CD4-positive, alpha-beta T cell treated with Interleukin-15 for 4 hours (primary cell): ENCODE measurements at regions not wholly inside any gene's neighbourhood (a gene's known extent, or its start where the extent isn't known, plus 50 kb on each side); places are given as distances from the start of the nearest gene placed in this dataset.

ENCODE experiments used
- DNase-seq: peaks from one replicate; pipeline ENCODE4 v3.0.0-alpha.2; 2020; ENCODE audit warnings: low spot score

DNA sequence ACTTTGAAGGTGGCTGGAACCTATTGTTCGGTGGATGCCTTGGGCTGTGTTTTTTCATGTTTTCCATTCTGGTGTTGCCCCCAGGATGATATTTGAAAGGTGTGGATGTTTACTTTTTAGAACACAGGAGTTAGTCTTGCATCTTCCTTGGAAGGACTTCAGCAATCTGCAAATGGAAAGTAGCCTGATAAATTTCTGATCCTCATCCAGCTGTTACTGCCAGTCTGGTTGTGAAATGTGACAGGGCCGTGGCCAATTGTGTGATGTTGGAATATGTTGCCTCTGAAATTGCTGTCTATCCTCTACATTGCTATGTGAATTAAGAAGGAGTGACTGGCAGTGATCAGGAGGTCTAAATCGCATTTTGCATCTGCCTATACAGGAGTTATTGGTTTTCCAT, 382.5 kb upstream of the C2CD4B start:
- no peak for DNase-seq

DNA sequence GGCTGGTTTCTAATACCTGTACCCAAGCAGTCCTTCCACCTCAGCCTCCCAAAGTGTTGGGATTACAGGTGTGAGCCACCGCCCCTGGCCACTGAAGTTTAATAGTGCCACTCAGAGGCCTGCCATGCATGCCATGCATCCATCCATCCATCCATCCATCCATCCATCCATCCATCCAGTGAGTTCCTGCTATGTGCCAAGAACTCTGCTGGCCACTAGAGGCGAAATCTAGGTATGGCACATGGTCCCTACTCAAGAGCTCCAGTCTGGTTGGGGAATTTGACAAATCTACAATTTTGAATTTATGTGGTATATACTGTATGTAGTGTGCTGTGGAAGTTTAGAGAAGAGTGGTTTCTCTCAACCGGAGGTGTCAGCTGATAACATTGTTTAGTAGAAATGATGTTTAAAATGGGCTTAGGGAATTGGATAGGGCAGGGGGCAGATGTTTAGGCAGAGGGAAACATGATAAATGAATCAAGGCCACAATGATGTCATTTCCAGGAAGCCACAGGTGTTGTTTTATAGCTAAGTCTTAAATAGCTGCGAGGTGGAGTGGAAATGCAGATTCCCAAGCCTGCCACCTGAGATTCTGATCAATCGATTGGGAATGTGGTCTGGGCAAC, 384.4 kb upstream of the C2CD4B start:
- no peak for DNase-seq

DNA sequence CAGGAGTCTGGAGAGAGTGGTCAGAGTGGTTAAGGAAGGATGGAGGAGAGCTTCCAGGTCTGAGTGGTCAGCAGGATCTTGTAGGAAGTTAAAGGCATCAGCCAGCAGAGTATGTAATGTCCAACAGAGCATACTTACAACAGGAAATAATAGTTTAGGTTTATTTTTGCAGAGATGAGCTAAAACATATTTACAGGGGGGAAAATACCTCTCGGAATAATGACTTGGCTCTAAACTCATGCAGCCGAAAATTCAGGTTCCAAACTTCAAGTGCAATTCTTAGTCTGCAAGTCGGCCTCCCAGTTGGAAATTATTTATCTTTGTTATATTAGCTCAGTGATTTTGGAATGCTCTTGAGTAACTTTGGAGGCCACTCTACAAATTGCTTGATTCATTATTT, 385.0 kb upstream of the C2CD4B start:
- DNase-seq = no peak

DNA sequence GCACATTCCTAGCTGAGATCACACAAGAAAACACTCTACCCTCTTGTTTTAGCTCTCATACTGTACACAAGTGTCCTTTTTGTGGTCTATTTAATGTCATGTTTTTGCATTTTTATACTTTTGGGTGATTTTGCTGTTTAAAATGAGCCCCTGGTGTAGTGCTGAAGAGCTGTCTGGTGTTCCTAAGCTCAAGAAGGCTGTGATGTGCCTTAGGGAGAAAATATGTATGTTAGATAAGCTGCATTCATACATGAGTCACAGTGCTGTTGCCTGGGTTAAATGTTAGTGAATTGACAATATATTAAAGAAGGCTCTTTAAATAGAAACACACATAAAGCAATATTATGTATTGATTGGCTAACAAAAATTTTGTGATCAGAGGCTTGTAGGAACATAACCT, 387.4 kb upstream of the C2CD4B start:
- DNase-seq = no peak

DNA sequence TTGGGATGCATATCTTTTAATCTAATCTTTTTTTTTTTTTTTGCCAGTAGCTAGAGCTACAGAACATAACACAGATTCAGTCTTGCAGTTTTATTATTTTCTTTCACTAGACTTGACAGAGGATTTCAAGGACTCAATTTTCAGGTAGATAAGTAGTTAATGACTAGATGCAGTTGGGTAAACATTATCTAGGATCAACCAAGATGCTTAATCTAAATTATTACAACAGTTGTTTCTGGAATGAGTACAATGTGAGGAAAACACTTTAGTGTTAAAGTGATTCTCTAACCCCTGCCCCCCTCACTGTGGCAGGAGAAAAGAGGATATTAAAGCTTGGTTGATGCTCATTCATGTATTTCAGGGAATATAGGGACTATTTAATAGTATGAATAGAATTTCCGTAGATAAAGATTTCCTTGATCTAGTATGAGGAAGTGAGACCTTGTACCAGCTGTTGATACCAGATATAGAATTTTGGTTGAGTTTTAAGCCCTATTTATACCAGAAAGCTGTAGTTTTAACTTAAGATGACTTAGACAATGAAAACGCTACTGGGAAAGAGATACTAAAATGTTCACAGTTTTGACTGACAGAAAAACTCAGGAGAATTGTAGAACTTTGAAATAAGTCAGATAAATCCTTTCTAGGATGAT, 389.0 kb upstream of the C2CD4B start:
- no peak for DNase-seq

DNA sequence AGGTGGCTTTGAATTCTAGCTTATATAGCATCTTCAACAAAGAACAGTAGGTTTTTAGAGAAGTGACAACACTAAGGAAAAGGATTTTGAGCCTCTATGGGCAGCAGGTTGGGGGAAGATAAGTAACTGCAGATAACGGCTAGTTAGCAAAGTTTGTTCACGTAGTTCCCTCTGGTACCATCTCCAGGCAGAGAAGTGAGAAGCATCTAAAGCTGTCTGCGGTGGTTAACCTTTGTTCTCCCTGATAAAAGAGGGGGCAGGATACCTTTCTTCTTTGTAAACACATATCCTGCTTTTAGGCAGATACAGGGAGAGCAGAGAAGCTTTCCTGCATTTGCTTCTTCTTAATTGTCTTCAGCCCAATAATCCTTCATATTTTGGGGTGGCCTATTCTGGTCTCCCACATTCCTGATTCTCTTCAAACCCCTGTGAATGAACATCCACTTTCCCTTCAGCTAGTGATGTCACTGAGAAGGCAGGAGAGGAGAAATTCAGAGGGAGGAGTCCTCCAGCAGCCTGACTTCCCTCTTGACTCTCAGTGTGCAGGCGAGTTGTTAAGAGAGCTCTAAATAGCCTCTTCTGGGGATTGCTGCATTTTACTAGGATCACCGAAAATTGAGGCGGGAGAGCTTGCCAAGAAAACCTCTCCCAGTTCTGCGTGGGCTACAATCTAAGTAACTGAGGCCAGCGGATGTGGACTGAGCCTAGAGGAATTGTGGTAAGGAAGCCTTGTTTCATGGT, 393.7 kb upstream of the C2CD4B start:
- no peak for DNase-seq

DNA sequence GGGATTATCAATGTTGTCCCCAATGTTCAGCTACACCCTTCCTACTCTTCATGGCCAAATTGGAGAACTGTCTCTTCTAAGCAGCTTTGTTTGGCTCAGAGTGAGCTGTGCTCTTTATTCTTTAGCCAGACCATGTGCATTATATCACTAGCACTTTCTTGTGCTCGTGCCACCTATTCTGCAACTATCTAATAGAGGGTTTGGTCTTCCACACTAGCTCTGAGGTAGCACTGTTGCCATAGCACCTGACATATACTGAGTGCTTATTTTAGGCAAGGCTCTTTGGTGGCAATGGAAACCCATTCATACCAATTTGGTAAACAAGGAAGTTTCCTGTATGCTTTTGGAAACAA, 394.3 kb upstream of the C2CD4B start:
- DNase-seq = no peak

DNA sequence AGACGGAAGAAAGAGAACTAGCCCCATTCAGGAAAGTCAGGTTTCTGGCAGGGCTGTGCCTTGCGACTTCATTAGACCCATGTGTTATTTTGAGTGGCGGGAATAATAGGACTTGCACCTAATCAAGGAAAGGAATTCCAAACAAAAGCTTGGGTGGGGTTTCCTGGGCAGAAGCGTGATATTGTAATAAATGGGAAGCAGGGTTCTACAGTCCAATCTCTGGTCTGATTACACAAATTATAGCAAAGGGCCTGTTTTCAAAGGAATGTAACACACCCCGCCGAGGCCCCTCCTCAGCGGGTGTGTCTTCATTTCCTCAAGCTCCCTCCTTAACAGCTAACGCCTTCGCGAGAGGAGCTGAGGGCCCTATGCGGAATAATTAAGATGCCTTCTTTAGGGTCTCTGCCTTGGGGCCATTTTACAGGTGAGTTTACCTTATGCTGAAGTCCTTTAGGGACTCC, 396.0 kb upstream of the C2CD4B start:
- no peak for DNase-seq

DNA sequence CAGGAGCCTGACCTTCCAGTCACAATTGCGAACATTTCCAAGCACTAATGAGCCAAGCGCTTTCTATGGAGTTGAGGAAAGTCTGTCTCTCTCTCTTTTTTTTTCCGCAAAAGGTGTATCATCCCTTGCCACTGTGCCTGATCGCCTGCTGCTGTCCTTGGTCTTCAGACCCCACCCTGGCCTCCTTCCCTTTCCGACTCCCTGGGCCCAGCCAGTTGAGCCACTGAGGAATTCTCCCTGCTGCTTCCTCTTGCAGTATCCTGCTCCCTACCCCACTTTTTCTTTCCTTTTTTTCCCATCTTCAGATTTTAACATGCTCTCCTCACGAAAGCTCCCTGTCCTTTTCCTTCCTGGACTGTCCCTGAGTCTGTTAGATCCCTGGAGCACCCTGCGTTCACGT, 396.5 kb upstream of the C2CD4B start:
- DNase-seq = no peak

DNA sequence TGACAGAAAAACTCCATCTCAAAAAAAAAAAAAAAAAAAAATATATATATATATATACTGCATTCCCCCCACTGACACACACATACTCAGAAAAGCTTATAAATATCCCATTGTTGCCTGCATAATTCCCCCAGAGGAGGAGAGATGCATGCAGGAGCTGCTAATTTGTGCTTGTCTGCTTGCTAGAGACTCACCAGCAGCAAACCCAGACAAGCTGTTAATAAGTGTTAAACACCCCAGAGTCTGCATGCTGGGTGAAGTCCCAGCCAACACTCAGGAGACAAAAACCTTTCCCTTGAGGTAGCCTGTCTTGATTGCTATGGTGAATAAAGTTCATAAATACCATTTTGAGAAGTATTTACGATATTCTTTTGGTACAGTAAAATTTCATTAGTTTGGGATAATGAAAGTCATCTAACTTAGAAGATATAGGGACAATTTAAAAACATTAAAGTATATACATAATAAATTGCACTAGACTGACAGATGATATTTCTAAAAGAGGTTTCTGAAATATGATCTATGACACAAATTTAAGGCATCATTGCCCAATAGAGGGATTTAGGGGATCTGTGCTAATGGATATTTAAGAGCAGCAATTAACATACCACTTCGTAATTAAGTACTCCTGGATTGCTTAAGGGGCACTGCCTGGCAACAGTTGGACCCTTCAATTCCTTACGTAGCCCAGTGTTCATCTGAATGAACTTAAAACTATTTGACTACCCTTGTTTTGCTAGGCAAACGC, 400.0 kb upstream of the C2CD4B start:
- DNase-seq = no peak

DNA sequence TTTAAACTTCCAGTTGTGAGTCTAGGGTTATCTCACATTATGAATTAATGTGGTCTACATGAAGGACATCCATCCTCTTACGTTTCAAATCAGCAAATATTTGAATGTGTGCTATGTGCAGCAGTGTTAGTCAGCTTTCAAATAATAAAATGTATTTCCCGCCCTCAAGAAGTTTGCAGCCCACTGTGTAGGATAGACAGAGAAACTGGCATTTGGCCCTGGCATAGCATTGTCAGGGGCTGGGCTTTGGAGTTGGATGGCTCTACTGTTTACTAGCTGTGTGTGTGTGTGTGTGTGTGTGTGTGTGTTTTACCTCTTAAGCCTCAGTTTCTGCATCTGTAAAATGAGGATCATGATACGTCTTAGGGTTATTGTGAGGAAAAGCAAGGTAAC, 400.5 kb upstream of the C2CD4B start:
- DNase-seq = no peak

DNA sequence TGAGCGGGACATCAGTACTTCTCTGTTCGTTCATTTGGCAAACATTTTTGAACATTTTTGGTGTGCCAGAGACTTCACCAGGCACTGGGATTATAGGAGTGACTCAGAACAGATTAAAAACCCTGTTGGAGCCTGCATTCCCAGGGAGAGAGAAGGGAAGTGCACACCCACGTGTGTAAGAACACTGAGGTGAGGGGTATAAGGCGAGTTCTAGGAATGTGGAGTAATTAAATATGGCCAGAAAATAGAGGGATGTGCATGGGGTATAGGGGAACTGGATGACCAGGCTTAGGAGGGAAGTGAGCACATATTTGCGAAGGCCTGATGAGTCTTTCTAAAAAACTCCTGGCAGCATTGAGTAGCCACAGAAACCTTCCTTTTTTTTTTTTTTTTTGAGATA, 401.2 kb upstream of the C2CD4B start:
- no peak for DNase-seq

DNA sequence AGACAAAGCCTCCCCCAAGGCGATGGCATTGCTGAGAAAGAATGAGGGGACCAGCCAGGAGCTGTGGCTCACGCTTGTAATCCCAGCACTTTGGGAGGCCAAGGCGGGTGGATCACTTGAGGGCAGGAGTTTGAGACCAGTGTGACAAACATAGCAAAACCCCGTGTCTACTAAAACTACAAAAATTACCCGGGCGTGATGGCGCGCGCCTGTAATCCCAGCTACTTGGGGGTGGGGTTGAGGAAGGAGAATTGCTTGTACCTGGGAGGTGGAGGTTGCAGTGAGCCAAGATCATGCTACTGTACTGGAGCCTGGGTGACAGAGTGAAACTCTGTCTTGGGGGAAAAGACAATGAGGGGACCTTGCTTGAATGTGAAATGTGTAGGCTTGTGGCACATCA, 402.4 kb upstream of the C2CD4B start:
- DNase-seq = no peak

DNA sequence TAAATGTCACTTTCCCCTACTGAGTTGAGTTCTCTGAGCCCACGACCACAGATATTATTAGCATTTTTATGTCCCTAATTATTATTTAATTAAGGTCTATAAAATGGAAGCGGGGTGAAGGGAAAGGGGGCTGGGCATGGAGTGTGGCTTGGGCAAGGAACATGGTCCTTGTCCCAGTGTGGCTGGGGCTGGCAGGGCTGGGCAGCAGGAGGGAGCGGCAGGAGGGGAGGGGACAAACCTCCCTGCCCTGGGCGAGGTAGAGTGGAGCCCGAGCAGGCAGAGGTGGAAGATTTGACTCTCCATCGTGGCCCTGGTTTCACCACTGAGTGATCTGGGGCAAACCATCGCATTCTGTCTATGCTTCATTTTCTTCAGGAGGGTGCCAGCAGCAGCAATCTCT, 402.9 kb upstream of the C2CD4B start:
- DNase-seq = no peak

DNA sequence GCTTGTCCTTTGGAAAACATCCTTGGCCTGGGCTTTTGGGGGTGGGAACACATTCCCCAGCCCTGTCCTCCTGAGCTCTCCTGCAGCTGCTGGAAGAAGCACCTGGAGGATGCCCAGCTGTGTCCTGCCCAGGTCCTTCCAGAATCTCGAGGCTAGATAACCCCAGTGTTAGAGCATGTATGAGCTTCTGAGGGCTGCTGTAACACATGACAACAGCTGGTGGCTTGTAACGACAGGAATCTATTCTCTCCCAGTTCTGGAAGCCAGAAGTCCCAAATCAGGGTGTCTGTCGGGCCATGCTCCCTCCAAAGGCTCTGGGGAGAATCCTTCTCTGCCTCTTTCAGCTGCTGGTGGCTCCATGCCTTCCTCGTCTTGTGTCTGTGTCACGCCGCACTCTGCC, 403.6 kb upstream of the C2CD4B start:
- DNase-seq = no peak

DNA sequence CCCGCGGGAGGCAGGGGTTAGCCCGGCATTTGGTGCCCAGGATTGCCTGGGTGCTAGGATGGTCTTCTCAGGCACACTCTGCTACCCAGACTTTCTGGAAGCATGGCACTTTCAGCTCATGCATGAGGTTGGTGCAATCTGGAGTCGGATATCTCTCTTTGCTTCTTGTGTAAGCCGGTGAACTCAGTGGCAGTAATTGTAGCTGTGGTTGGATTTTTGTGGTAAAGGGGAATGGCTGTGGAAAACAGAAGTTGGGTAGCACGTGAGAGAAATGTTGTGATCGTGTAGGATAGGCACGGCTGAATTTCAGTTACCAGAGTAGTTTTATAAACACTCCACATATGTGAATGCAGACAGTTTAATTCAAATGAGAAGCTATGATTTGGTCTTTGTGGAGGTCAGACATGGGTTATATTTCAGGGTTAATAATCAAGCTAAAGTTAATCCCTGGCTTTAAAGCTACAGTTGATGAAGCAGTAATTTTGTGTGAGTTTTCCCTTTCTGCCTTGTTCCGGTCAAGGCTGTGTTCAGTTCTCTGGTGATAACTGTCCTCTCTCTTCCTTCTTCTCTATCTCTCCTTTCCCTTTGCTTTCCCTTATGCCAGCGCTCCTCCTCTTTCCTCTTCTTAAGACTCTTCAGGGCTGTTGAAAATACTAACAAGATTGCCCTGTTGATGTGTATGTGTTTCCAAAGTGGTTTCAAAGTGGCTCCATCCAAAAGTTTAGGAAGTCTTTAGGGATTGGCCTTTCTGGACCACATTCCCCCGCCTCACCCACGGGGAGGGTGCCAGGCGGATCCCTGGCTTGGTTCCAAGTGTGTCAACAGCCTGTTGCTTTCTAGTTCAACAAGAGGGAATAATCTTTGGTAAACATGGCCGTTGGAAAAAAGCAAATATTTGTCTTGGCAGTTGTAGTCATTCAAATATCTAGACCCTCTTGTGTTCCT, 404.6 kb upstream of the C2CD4B start:
- DNase-seq = no peak

DNA sequence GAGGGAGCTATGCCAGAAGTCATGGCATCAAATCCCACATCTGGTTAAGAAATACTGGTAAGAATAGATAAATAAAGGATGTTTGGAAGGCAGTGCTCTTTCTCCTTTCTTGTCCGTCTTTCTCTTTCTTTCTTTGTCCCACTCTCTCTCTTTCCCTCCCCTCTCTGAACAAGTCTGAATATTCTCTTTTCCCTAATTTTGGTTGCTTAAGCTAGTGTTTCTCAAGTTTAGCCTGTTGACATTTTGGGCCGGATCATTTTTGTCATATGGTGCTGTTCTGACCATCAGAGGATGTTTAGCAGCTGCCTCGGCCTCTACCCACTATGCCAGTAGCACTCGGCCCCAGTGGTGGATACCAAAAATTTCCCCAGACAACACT, 405.3 kb upstream of the C2CD4B start:
- DNase-seq = no peak

DNA sequence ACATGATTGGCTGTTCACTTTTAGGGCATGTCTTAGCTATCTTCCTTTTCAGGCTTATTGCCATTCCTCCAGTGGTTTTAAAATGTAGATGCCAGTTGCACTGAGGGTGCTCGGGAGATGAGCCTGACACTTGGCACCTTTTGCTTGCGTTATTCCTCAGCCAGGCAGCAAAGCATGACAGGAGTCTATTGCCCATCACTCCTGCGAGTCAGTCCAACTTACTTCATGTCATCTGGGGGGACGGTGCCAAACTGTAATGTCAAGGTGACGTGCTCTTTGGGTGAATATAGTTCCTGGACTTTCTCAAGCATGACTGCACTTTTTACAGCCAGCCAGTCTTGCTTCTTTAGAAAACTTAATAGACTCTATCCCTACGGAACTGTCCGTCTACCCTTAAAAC, 406.0 kb upstream of the C2CD4B start:
- DNase-seq = no peak

DNA sequence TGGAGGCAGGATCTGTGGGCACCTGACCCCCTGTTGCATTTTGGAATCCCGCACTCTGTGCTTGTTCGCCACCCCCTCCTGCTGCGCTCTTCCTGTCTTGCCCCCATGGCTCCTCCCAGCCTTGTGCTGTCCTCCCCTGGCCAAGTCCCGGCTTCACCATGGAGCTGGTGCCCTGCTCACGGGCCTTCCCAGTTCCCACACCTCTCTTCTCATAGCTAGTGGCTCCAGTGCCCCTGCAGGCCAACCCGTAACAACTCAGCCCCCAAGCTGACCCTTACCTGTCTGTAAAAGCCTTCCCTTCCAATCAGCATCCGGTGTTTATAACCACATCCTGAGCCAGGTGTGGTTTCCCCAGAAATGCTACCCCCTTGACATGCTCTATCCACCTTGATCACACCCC, 407.7 kb upstream of the C2CD4B start:
- DNase-seq = no peak

DNA sequence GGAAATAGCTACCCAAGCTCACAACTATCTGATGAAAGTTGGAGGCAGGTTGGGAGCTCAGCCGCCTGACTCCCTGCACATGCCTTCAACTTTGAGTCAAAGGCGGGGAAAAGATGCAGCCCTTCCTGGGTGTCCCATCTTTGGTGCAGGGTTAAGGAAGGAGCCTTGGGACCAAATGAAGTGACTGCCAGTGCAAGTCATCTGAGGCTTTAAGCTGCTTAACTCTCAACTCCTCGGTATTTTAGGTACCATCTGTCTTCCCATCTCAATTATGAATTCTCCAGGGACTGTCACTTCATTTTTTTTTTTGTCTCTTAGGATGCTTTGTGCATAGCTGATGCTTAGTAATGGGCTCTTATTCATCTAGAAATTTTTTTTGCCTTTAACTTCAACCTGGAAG, 408.8 kb upstream of the C2CD4B start:
- no peak for DNase-seq

DNA sequence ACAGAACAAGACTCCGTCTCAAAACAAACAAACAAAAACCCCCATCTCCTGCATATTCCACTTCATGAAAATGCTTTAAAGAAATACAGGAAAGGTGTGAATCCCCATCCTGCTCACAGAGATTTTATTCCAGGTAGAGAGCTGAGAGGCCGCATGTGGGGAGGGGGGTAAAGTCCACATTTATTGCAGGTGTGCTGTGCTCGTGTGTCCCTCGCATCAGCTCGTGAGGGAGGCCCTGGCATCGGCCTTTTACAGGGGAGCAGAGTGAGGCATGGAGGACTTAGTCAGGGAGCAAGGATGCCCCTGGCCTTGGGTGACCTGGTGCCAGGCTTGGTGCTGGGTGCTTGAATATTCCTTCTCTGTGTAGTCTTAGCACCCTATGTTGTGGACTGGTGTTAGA, 413.5 kb upstream of the C2CD4B start:
- DNase-seq = no peak

DNA sequence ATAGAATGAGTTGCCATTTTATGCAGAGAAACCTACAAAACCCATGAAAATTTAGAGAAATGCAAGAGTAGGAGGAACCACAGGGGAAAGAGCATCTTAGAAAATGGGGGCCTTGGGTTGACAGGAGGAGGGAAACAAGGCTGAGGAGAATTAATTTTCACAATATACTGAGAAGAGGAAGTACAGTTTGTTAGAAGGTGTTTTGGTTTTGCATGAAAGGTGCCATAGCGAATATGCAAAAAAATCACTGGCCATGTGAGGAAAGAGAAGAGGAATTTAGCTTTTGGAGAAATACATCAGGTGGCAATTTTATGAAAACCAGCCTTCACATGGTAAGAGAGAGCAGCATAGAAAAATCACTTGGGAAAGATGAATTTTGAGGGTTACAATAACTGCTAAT, 413.9 kb upstream of the C2CD4B start:
- no peak for DNase-seq
